ENCODE measurements at regions not wholly inside any gene's neighbourhood (a gene's known extent, or its start where the extent isn't known, plus 50 kb on each side); places are given as distances from the start of the nearest gene placed in this dataset.

DNA sequence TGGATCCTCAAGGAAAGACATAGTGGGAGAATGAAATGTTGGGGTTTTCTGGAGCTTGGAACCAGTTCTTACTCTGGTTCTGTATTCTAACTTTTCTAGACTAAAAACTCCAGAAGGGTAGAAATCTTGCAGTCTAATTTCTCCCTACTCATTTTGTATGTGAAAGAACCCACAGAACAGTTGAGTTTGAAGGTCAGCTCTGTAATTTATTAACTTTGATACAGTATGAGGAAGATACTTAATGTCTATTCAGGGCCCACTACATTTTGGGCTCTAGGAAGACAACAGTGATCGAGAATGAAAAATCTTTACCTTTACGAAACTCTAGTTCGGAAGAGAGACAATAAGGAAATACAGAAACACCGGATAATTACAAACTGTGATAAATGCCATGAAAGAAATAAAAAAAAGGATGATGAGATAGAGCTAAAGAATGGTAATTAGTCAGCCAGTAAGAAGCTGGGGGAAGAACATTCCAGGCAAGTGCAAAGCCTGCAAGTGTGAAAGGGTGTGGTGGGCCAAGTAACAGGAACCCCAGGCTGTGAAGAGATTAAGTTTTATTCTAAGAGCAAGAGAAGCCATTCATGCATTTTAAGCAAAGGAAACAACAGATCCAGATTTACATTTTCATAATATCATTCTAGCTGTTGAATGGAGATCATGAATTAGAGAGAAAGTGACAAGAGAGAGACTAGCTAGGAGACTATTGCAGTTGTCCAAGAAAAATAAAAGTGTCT lies 159.9 kb upstream of the HMCN1 start:
- WGBS, 5 donors, result 95 to 99% (median 96%) methylated on average over 4 of the region's 4 CpGs
- Histone ChIP-seq H3K4me3 (no peak overlapping the region), H3K27ac (peak overlapping the region in 3 of 8 donors; percentile 28 to 56 (median 46)), H3K9me3 (peaks cover 0 to 27% (median 19%) of the 10 kb centered on the region in 8 donors), H3K27me3 (replicated peaks in 1 of 7) (no peaks in the 10 kb centered on the region), H3K4me1 (peaks cover 0 to 18% (median 0%) of the 10 kb centered on the region in 6 donors), H3K36me3 (no peaks in the 10 kb centered on the region)
- DNase-seq, result no peak
- TF ChIP-seq POLR2A (IDR thresholded peaks at IDR 0.05) (no peak), POLR2AphosphoS5 (IDR thresholded peaks at IDR 0.05) (no peak)
- TF ChIP-seq, protein P1, sequence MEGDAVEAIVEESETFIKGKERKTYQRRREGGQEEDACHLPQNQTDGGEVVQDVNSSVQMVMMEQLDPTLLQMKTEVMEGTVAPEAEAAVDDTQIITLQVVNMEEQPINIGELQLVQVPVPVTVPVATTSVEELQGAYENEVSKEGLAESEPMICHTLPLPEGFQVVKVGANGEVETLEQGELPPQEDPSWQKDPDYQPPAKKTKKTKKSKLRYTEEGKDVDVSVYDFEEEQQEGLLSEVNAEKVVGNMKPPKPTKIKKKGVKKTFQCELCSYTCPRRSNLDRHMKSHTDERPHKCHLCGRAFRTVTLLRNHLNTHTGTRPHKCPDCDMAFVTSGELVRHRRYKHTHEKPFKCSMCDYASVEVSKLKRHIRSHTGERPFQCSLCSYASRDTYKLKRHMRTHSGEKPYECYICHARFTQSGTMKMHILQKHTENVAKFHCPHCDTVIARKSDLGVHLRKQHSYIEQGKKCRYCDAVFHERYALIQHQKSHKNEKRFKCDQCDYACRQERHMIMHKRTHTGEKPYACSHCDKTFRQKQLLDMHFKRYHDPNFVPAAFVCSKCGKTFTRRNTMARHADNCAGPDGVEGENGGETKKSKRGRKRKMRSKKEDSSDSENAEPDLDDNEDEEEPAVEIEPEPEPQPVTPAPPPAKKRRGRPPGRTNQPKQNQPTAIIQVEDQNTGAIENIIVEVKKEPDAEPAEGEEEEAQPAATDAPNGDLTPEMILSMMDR (IDR thresholded peaks at IDR 0.05 in 8 of 11, conservative IDR thresholded peaks at IDR 0.05 in 3 of 11), result no peak
- intact Hi-C loops (cut with DNase I; ENCODE audit: low total_unique reads), result no loop called here

DNA sequence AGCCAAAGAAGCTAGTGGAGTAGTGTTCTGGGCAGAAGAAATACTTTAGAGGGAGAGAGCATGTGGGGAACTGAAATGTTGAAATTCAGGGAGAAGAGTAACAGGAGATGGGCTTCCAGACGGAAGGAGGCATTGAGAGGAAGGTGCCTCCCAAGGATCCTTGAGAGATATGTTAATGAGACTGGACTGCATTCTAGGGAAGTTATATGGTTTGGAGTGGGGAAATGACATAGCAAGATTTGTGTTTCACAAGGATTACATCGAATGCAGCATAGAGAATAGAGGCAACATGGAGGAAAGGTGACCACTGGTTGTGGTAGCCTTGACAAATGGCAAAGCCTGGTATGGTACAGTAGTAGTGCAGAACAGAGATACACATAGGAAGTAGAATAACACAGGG lies 160.5 kb upstream of the HMCN1 start:
- H3K27ac ChIP-seq, result peak overlapping the region in 3 of 8 donors; percentile 28 to 56 (median 46)
- TF ChIP-seq, protein P1 (IDR thresholded peaks at IDR 0.05 in 8 of 11, conservative IDR thresholded peaks at IDR 0.05 in 3 of 11), result no peak
- TF ChIP-seq POLR2A (IDR thresholded peaks at IDR 0.05) (no peak), POLR2AphosphoS5 (IDR thresholded peaks at IDR 0.05) (no peak)
- no peaks in the 10 kb centered on the region for H3K36me3 ChIP-seq
- intact Hi-C loops (cut with DNase I; ENCODE audit: low total_unique reads), result no loop called here
- no peaks in the 10 kb centered on the region for H3K27me3 ChIP-seq (replicated peaks in 1 of 7)
- no peak overlapping the region for H3K4me3 ChIP-seq
- WGBS, 5 donors, result 22 to 56% (median 54%) methylated on average over 2 of the region's 2 CpGs
- peaks cover 0 to 21% (median 13%) of the 10 kb centered on the region in 8 donors for H3K9me3 ChIP-seq
- no peak for DNase-seq
- H3K4me1 ChIP-seq, result peaks cover 0 to 24% (median 5%) of the 10 kb centered on the region in 6 donors

DNA sequence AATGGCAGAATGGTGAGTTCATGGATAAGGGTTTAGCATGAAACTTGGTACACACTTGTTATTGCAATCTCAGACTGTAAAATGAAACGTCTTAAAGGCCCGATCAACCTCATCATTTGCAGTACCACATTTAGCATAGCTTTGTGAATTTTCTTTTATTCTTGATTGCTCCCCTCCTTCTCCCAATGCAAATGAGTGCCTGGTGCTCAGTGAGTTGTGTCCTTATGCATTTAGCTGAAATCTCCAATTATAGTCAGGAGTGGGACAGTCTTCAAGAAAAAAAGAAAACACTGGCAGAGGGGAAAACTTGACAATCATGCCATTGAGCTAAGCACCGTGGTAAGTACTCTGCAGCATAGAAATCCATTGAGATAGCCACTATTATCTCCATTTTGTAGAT lies 161.0 kb upstream of the HMCN1 start:
- no peak for DNase-seq
- Histone ChIP-seq H3K4me1 (peaks cover 0 to 29% (median 7%) of the 10 kb centered on the region in 6 donors), H3K9me3 (peaks cover 0 to 16% (median 8%) of the 10 kb centered on the region in 8 donors), H3K4me3 (no peak overlapping the region), H3K27me3 (replicated peaks in 1 of 7) (no peaks in the 10 kb centered on the region), H3K27ac (peak overlapping the region in 2 of 8 donors; percentile 28 to 56), H3K36me3 (no peaks in the 10 kb centered on the region)
- TF ChIP-seq, protein P1 (IDR thresholded peaks at IDR 0.05 in 8 of 11, conservative IDR thresholded peaks at IDR 0.05 in 3 of 11), result no peak
- TF ChIP-seq POLR2AphosphoS5 (IDR thresholded peaks at IDR 0.05) (no peak), POLR2A (IDR thresholded peaks at IDR 0.05) (no peak)
- WGBS, 5 donors, result 66 to 86% (median 77%) methylated on average over 3 of the region's 3 CpGs
- intact Hi-C loops (cut with DNase I; ENCODE audit: low total_unique reads), result no loop called here

DNA sequence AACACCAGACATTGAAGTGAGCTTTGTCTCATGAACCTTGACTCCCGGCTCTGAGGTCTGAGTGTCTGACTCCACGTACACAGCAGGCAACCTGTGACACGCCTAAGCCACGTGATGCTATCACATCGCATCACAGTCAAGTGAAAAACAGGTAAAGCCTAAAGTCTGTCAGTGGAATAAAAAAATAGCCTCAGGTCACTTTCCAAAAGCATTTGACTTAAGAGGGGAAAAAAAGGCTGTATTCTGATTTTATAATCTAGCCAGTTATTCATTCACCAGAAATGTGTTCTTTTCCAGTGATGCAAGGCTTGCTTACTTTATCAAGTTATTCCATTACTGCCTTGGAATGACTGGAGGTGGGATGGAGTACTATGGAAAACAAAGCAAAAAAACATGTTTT lies 163.2 kb upstream of the HMCN1 start:
- Histone ChIP-seq H3K4me3 (no peak overlapping the region), H3K4me1 (peaks cover 0 to 51% (median 26%) of the 10 kb centered on the region in 6 donors), H3K27me3 (replicated peaks in 1 of 7) (no peaks in the 10 kb centered on the region), H3K27ac (no peak overlapping the region), H3K36me3 (no peaks in the 10 kb centered on the region), H3K9me3 (no peaks in the 10 kb centered on the region)
- no peak for TF ChIP-seq POLR2A (IDR thresholded peaks at IDR 0.05)
- no peak for TF ChIP-seq POLR2AphosphoS5 (IDR thresholded peaks at IDR 0.05)
- TF ChIP-seq, protein P1 (IDR thresholded peaks at IDR 0.05 in 8 of 11, conservative IDR thresholded peaks at IDR 0.05 in 3 of 11), result no peak
- no peak for DNase-seq
- 88 to 94% (median 91%) methylated on average over 5 of the region's 5 CpGs for WGBS, 5 donors
- intact Hi-C loops (cut with DNase I; ENCODE audit: low total_unique reads), result no loop called here
